WI38 (cell line): ENCODE measurements at regions not wholly inside any gene's neighbourhood (a gene's known extent, or its start where the extent isn't known, plus 50 kb on each side); places are given as distances from the start of the nearest gene placed in this dataset.

Source experiments
- H3K4me3 ChIP-seq: 2 replicates; pipeline ENCODE4 v1.5.1; 2011; ENCODE audit warnings: low read depth, mild to moderate bottlenecking, control low read depth, low read length
- TF ChIP-seq, protein P1 (sequence below): IDR thresholded peaks from 2 replicates; pipeline ENCODE4 v1.5.1; 2012; ENCODE audit warnings: low read depth, mild to moderate bottlenecking, control low read depth, low read length

DNA sequence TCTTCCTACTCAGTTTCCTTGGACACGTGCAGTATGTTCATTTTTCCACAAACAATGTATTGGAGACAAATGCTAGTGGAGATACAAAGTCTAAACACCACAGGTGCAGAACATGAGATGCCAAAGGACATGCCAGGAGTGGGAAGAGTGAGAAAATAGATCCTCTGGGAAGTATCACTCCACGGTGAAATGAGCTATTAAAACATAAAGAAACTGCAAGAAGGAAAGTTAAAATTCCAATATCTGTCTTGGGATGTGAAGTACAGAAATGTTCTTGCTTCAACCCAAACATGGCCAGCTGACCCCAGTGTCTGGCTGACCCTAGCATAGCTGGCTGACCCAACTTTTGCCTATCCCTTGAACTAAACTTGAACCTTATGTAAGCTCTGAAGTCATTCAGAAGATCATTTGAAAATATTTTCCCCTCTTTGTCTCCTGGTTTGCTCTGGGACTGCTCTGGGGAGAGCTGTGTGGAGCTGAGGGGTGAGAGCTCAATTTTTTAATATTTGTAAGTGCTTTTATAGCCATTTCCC is 59.5 kb downstream of the FZD1 start:
- H3K4me3 ChIP-seq = no peak overlapping the region
- TF ChIP-seq, protein P1, sequence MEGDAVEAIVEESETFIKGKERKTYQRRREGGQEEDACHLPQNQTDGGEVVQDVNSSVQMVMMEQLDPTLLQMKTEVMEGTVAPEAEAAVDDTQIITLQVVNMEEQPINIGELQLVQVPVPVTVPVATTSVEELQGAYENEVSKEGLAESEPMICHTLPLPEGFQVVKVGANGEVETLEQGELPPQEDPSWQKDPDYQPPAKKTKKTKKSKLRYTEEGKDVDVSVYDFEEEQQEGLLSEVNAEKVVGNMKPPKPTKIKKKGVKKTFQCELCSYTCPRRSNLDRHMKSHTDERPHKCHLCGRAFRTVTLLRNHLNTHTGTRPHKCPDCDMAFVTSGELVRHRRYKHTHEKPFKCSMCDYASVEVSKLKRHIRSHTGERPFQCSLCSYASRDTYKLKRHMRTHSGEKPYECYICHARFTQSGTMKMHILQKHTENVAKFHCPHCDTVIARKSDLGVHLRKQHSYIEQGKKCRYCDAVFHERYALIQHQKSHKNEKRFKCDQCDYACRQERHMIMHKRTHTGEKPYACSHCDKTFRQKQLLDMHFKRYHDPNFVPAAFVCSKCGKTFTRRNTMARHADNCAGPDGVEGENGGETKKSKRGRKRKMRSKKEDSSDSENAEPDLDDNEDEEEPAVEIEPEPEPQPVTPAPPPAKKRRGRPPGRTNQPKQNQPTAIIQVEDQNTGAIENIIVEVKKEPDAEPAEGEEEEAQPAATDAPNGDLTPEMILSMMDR = no peak

DNA sequence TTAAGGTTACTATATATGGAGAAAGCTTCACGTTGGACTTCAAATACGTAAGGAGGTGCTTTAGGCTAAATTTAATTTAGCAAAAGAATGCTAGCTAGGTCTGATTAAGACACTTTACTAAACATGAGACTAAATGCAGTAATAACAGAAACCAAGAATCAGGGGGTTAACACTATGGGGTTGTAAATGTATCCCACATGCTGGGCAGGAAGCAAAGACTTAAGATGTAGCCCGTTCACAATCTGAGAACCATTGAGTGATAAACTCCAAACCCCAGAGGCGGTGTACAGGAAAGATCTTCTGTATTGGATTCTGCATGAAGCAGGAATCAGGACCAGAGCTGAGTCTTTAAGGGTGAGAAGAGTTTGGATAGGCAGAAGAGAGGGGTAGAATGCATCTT is 60.4 kb downstream of the FZD1 start:
- TF ChIP-seq, protein P1 = no peak
- no peak overlapping the region for H3K4me3 ChIP-seq

DNA sequence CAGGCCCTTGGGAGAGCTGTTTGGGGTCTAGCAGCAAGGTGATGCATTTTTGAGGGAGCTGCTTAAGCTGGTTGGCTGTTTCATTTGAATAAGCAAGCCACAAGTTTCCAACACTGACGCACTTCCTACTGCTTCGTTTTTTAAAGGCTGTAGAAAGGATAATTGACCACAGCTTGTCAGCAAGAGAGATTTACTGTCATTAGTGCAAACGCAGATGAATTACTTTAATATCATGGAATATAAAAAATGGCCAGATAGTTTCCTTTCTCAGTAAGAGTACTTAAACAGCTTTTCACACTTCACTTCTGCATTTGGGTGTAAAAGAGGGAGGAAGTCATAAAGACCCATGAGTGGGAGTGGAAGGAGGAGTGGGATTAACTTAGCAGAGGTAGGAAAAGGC is 61.5 kb downstream of the FZD1 start:
- TF ChIP-seq, protein P1 = no peak
- H3K4me3 ChIP-seq = no peak overlapping the region

DNA sequence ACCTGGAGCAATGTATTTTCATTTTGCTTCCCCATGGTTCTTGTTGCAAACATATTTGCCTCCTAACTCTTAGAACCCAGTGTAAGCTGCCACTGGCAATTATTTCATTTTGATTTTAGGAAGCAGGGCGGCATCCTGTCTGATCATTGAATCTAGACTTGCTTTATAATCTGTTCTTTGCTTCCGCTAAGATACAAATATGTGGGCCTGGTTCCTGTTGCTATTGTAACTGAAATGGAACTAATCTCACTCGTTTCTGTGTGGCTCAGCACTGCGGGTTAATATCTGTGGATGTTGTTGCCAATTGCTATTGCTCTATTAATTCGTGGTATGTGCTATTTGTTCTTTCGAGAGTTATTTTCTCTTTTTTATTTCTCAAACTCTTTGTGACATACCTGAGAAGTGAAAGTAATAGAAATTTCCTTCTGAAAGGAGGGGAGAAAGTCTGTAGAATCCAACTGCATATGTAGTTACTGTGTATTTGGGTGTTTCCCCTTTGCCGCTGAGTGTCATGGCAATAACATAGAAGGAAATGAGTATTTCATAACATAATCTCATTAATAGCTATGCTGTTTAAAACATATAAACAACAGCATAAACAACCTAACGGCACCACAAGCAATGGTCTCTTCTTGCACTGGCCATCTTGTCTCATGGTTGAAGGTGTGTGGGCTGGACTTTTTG is 62.4 kb downstream of the FZD1 start:
- no peak overlapping the region for H3K4me3 ChIP-seq
- TF ChIP-seq, protein P1 = no peak

DNA sequence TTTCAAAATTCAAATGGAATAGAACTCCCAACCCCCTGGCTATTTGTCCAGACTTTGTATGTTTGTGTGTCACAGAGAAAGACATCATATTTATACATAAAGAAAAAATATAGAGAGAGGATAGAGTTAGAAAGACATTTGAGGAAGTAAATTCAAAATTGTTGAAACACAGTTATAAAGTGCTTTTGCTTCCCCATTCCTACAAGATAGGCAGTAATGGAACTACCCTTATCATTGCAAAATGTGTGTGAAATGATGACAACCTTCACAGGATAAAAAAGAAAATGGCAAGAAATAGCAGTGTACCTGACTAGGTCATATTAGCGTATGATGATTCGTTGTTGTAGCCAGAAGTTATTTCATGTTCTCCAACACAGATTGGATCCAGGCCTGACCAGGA is 63.1 kb downstream of the FZD1 start:
- H3K4me3 ChIP-seq = no peak overlapping the region

DNA sequence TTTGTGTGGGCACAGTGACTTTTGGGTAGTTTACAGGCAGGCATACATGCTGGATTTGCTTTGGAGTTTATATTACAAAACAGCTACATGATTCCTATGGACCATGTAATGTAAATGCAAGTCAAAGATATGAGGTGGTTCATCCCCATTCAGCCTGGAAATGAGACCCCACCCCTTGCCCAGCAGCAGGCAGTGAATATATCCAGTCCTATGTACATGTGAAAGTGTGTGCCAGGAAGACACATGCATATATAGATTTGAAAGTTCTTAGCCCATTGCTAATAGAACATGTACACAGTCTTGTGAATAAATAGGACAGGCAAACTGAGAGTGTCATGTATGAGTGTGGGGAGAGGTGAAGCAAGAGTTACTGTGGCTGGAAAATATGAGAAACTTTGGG is 65.3 kb downstream of the FZD1 start:
- TF ChIP-seq, protein P1 = no peak

More for the DNA sequence above, 63.1 kb downstream of the FZD1 start:
- TF ChIP-seq, protein P1 = no peak

DNA sequence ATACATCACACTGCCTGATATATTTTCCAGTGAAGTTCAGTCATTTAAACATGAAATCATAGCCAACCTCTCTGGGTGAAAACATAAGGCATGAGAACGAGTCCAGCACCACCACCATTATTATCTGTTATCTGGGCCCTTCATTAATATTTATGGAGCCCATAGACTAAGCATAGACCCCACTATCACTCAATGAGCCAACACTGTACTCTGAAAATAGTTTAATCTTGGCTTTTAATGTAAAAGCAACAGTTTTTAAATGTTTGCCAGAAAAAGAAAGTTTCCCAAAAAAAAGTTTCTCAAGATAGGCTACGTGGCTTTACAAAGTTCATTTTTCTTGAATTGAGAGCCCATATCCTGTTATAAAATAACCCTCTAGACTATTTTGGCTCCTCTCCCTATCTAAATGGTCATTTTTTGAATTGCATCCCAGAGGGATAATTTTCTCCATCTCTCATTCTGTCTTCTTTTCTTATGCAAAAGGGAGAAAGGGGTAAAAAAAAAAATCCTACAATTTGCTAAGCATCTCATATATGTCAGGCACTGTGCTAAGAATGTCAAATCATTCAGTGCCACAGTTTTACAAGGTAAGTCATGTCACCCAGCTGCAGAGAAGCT is 66.1 kb downstream of the FZD1 start:
- TF ChIP-seq, protein P1 = no peak

More for the DNA sequence above, 65.3 kb downstream of the FZD1 start:
- H3K4me3 ChIP-seq = no peak overlapping the region

More for the DNA sequence above, 66.1 kb downstream of the FZD1 start:
- H3K4me3 ChIP-seq = no peak overlapping the region
